ENCODE measurements at regions not wholly inside any gene's neighbourhood (a gene's known extent, or its start where the extent isn't known, plus 50 kb on each side); places are given as distances from the start of the nearest gene placed in this dataset.
"Not testable (repeated sequence)": the region's sequence is repeated elsewhere in the genome, so short reads cannot be mapped to it uniquely, and the experiment has no call there.

- no peak for DNase-seq (ENCODE audit: low read depth in 2 of 2)
Observed at GRCh38 chr2:41294331-41294730, 753.5 kb upstream of the PKDCC start.

GRCh38 chr2:41313082-41313481 is 734.7 kb upstream of the PKDCC start:
- no peak for DNase-seq (ENCODE audit: low read depth in 2 of 2)

GRCh38 chr2:41314511-41315070 is 733.2 kb upstream of the PKDCC start:
- DNase-seq (ENCODE audit: low read depth in 2 of 2): no peak

DNA sequence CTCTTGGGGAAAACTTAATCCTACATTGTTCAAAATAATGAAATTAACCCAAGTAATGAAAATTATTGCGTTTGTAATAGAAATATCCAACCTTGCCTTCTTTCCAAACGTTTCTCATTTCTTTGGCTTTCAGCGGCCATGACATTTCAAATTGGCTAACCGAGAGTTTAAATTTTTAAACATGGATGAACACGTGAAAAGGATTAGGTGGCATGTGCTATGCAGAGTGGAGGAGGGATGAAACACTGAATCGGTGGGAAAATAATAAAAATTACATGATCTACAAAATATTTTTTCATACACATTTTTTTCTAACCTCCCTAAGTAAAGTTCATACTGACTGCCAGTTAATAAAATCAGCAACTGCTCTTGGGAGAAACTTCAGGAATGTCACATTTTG is 728.4 kb upstream of the PKDCC start:
- DNase-seq (ENCODE audit: low read depth in 2 of 2): no peak

DNA sequence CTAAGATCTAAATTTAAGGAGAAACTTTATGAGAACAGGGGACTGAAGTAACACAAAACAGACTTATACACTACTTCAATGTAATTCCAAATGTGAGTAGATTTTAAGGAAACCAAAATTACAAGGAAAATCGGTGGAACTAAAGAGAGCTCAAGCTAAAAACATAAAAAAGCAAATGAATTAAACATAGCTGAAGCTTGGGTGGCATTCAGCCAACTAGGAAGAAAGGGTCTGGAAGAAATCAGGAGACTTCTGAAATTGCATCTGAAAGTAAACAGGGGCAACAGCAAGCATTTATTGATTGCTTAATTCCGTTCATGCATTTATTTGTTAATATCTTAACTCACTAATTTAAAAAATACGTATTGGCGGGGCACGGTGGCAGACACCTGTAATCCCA is 727.3 kb upstream of the PKDCC start:
- DNase-seq (ENCODE audit: low read depth in 2 of 2): no peak

DNA sequence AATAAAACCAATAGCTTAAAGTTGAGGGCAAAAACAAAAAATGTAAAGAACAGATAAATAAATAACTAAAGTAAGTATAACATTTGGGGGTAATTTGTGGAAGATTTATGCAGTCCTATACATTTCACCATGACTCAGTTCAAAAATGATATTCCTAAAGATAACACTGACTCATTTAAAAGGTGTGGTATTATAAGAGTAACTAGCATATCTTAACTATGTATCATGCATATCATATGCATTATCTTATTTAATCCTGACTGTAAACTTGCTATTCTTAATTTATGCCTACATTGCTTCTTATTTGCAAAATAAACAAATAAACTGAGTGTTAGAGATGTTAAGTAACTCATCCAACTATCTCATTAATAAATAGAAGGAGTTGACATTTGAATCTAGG is 726.5 kb upstream of the PKDCC start:
- DNase-seq (ENCODE audit: low read depth in 2 of 2): no peak

DNA sequence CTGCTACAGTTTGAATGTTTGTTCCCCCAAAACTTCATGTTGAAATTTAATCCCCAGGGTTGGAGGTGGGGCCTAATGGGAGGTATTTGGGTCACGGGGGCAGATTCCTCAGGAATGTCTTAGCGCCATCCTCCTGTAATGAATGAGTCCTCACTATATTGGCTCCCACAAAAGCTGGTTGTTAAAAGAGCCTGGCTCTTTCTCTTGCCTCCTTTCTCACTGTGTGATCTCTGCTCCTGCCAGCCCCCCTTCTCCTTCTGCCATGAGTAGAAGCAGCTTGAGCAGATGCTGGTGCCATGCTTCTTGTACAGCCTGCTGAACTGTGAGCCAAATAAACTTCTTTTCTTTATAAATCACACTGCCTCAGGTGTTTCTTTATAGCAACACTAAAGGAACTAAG is 721.0 kb upstream of the PKDCC start:
- DNase-seq (ENCODE audit: low read depth in 2 of 2): no peak

DNA sequence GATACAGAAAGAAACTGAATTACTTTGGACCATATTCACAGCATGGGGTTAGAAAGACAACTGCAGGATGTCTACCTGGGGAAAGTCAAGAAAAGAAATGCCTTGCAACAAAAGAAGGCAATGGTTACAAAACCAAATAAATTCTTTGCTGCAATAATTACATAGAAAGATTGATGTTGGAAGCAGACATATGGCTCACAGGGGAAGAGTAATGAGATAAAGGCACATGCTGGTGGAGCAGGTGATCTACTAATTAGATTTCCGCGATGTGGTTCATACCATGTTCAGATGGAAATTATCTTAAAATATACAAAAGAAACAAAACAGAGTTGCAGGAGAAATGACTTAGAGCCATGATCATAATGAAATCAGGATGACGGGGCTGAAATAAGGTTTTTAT is 718.8 kb upstream of the PKDCC start:
- no peak for DNase-seq (ENCODE audit: low read depth in 2 of 2)

DNA sequence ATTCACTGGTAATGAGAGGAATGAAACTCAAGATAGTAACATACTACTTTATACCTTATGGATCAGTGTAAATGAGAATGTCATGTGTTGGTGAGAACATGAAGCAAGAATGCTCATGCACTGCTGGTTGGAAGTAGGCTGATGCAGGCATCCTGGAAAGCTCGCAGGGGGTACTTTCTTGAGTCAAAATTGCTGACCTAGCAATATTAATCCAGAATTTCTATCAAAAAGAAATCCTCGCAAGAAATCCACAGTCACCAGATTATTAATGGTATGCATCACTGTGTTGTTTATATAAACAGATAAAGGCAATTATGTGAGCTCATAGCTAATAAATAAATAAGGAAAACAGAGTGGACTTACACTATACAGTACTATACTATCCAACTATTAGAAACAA is 713.7 kb upstream of the PKDCC start:
- no peak for DNase-seq (ENCODE audit: low read depth in 2 of 2)

GRCh38 chr2:41335573-41335972 is 712.2 kb upstream of the PKDCC start:
- not testable (repeated sequence) for DNase-seq (ENCODE audit: low read depth in 2 of 2)

DNA sequence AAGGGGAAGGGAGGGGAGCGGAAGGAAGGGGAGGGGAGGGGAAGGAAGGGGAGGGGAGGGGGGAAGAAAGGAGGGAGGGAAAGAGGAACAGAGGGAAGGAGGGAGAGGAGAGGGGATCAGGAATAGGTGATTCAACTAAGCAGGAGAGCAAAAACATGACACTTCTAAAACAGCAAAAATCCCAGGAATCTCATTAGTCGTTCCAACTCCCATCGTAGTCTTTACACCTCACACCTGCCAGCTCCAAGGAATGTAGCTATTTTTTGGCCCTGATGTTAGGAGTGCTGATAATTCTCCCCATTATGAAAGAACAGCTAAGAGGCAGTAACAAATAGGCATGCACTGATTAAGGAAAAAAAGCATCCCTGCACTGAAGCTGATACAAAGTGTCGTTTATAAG is 709.9 kb upstream of the PKDCC start:
- DNase-seq (ENCODE audit: low read depth in 2 of 2): no peak

- DNase-seq (ENCODE audit: low read depth in 2 of 2): no peak
Observed at GRCh38 chr2:41344529-41344928, 703.3 kb upstream of the PKDCC start.

- DNase-seq (ENCODE audit: low read depth in 2 of 2): no peak
Observed at GRCh38 chr2:41353060-41353459, 694.8 kb upstream of the PKDCC start.

DNA sequence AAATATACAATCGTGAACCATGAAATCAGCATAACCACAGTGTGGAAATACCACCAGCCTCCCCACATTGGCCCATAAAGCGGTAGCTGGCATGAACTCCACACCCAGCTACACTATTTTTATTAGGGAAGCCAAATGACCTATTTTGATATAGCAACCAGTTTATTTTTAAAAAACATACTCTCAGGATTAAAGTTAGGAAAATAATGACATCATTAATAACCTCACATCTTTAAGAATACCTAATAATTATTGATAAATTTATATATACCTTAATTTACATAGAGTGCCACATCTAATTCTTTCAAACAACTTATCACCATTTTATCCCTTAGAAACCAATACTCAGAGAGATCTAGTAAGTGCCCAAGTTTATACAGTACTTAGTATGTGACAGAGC is 692.0 kb upstream of the PKDCC start:
- DNase-seq (ENCODE audit: low read depth in 2 of 2): no peak

- DNase-seq (ENCODE audit: low read depth in 2 of 2): no peak
Observed at GRCh38 chr2:41364842-41365241, 683.0 kb upstream of the PKDCC start.

DNA sequence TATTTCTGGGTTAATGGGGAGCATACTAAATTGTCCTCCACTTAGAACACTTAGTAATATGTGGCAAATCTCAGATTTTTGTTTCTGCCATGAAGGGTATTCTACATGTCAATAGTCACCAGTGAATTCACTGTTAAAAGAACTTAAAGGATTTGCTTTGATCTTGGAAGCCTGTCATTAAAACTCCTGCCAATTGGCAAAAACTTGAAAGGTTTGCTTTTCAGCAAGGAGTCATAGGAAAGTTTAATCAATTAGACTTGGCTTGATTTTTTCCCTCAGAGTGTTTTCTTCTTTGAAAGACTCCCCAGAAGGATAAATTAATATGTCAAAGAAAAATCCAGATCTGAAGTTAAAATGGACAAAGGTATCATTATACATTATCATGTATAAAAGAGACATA is 671.9 kb upstream of the PKDCC start:
- DNase-seq (ENCODE audit: low read depth in 2 of 2): no peak

DNA sequence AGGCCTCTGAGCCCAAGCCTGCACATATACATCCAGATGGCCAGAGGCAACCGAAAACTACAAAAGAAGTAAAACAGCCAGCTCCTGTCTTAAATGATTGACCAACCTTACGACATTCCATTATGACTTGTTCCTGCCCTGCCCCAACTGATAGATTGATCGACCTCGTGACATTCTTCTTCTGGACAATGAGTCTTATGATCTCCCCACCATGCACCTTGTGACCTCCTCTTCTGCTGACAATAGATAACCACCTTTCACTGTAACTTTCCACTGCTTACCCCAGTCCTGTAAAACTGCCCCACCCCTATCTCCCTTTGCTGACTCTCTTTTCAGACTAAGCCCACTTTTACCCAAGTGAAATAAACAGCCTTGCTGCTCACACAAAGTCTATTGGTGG is 670.0 kb upstream of the PKDCC start:
- DNase-seq (ENCODE audit: low read depth in 2 of 2): no peak

GRCh38 chr2:41378420-41378819 is 669.4 kb upstream of the PKDCC start:
- no peak for DNase-seq (ENCODE audit: low read depth in 2 of 2)

DNA sequence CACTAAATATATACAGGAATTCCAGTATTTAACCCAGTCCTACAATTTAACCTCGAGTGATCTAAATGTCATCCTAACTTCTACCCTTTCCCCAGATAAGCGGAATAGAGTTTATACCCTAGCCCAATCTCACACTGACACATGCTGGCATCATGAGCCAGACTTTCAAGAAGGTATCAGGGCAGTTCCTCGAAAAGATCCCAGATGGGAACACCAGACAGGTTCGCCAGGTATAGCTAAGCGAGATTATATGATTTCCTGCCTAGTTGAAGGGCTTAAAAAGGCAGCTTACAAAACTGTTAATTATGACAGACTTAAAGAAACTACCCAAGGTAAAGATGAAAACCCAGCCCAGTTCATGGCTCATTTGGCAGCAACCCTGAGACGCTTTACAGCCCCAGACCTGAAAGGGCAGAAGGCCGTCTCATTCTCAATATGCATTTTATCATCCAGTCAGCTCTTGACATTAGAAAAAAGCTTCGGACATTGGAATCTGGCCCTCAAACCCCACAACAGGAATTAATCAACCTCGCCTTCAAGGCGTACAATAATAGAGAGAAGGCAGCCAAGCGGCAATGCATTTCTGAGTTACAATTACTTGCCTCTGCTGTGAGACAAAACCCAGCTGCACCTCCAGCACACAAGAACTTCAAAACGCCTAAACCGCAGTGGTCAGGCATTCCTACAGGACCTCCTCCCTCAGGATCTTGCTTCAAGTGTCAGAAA is 668.2 kb upstream of the PKDCC start:
- DNase-seq (ENCODE audit: low read depth in 2 of 2): no peak

- DNase-seq (ENCODE audit: low read depth in 2 of 2): no peak
Observed at GRCh38 chr2:41381701-41382100, 666.1 kb upstream of the PKDCC start.

GRCh38 chr2:41387519-41387918 is 660.3 kb upstream of the PKDCC start:
- DNase-seq (ENCODE audit: low read depth in 2 of 2): no peak

DNA sequence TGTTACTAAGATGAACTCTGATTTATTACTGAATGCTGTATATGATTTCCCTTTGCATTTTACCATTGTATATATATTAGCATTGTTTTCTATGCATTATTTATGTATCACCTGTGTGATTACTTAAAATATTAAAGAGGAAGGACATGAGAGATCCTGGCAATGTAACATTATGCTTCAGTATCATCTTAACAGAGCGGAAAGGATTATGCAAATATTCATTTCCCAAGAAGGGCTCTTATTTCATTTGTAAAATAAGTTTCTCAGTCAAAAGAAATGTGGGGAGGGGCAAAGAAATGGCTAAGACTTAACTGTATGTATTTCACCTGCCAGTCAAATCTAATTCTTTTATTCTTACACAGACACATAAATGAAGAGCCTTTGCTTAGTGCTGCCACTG is 654.2 kb upstream of the PKDCC start:
- DNase-seq (ENCODE audit: low read depth in 2 of 2): no peak

DNA sequence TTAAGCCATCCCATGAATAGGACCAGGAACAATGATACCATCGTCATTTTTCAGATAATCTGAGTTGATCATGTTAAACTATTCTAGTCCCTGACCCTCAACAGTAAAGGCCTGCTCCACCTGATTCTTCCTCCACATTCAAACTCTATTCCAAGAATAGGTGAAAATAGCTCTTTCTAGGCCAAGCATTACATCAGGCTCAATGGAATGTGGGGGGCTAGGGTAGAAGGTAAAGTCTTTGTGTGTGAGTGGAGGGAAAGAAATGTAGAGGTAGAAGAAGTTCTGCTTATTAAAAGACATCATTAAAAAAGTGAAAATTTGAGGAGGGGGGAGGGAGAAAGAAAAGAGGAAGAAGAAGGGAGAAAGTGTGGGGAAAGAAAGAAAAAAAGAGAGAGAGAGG is 653.3 kb upstream of the PKDCC start:
- no peak for DNase-seq (ENCODE audit: low read depth in 2 of 2)

GRCh38 chr2:41395692-41396091 is 652.1 kb upstream of the PKDCC start:
- DNase-seq (ENCODE audit: low read depth in 2 of 2): no peak
